ENCODE measurements at regions not wholly inside any gene's neighbourhood (a gene's known extent, or its start where the extent isn't known, plus 50 kb on each side); places are given as distances from the start of the nearest gene placed in this dataset.

DNA sequence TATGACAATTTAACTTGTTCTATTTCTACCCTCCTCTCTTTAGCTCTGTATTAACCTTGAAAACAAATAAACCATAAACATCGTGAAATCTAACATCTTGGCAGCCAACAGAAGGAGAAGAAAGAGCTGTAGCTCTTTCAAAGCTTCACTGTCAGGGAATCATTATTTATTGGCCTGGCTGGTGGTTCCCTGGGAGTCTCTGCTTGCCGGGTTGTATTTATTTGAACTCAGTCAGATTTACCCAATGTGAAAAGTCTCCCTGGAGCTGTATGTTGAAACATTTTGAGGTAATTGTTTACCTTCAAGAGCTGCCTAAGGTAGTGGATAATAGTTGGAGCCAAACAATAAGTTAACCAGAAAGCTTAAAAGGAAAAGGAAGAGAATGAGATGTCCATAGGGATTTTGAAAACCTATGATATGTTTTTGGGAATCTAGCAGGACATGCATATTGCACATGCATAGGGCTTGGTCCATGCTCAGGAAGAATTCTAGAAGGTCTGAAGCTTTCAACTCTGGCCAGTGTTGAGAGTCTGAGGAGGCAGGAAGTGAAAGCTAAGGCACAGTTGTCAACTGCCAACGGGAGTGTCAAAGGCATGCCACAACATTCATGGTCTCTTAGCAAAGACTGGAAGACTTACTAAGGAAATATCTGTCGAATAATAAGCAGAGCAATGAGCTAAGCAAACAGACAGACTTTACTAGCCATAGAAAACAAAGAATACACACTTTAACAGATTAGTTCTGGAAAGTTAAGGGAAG lies 621.6 kb downstream of the PCDH7 start:
- Histone ChIP-seq H3K27ac (ENCODE audit: low read depth, low read length, poor library complexity, severe bottlenecking) (no peak overlapping the region), H3K9me3 (ENCODE audit: low read depth, low read length, poor library complexity, severe bottlenecking) (peaks cover 21% of the 10 kb centered on the region), H3K27me3 (replicated peaks; ENCODE audit: insufficient read depth, low read depth, low read length, poor library complexity) (no peaks in the 10 kb centered on the region), H3K4me1 (ENCODE audit: insufficient read depth, low read length, poor library complexity, severe bottlenecking) (no peaks in the 10 kb centered on the region), H3K36me3 (ENCODE audit: insufficient read depth, low read length, poor library complexity, severe bottlenecking) (no peaks in the 10 kb centered on the region), H3K4me3 (ENCODE audit: low read depth, low read length, poor library complexity, severe bottlenecking) (no peak overlapping the region)
- TF ChIP-seq, protein P1, sequence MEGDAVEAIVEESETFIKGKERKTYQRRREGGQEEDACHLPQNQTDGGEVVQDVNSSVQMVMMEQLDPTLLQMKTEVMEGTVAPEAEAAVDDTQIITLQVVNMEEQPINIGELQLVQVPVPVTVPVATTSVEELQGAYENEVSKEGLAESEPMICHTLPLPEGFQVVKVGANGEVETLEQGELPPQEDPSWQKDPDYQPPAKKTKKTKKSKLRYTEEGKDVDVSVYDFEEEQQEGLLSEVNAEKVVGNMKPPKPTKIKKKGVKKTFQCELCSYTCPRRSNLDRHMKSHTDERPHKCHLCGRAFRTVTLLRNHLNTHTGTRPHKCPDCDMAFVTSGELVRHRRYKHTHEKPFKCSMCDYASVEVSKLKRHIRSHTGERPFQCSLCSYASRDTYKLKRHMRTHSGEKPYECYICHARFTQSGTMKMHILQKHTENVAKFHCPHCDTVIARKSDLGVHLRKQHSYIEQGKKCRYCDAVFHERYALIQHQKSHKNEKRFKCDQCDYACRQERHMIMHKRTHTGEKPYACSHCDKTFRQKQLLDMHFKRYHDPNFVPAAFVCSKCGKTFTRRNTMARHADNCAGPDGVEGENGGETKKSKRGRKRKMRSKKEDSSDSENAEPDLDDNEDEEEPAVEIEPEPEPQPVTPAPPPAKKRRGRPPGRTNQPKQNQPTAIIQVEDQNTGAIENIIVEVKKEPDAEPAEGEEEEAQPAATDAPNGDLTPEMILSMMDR (conservative IDR thresholded peaks at IDR 0.05; ENCODE audit: low read depth, low read length): no peak
- no peak for TF ChIP-seq EZH2 (IDR thresholded peaks at IDR 0.05; ENCODE audit: borderline replicate concordance, low read depth, low read length, poor library complexity, severe bottlenecking)
- BruUV-seq (replicated peaks): no TSS peak
- no peak for DNase-seq (ENCODE audit: low spot score)
- POLR2A ChIA-PET (ENCODE audit: low non-redundant PET): no interaction called here
- intact Hi-C loops (cut with micrococcal nuclease; ENCODE audit: unreplicated experiment): no loop called here
- CTCF ChIA-PET: no interaction called here

DNA sequence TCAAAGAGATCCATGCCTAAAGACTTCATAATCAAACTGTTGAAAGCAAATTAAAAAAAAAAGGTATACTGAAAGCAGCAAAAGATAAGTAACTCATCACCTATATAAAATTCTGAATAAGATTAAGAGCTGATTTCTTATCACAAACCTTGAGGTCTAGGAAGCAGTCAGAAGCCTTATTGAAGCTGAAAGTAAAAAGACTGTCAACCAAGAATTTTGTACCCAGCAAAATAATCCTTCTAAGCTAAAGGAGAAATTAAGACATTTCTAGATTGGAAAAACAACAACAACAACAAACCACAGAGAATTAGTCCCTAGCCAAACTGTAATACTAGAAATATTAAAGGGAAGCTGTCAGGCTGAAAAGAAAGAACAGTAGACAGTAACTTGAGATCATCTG lies 622.9 kb downstream of the PCDH7 start:
- Histone ChIP-seq H3K27me3 (replicated peaks; ENCODE audit: insufficient read depth, low read depth, low read length, poor library complexity) (no peaks in the 10 kb centered on the region), H3K27ac (ENCODE audit: low read depth, low read length, poor library complexity, severe bottlenecking) (no peak overlapping the region), H3K36me3 (ENCODE audit: insufficient read depth, low read length, poor library complexity, severe bottlenecking) (no peaks in the 10 kb centered on the region), H3K4me1 (ENCODE audit: insufficient read depth, low read length, poor library complexity, severe bottlenecking) (no peaks in the 10 kb centered on the region), H3K4me3 (ENCODE audit: low read depth, low read length, poor library complexity, severe bottlenecking) (no peak overlapping the region), H3K9me3 (ENCODE audit: low read depth, low read length, poor library complexity, severe bottlenecking) (peaks cover 21% of the 10 kb centered on the region)
- POLR2A ChIA-PET (ENCODE audit: low non-redundant PET): no interaction called here
- no peak for DNase-seq (ENCODE audit: low spot score)
- BruUV-seq (replicated peaks): no TSS peak
- CTCF ChIA-PET: no interaction called here
- intact Hi-C loops (cut with micrococcal nuclease; ENCODE audit: unreplicated experiment): no loop called here
- TF ChIP-seq, protein P1 (conservative IDR thresholded peaks at IDR 0.05; ENCODE audit: low read depth, low read length): no peak
- TF ChIP-seq EZH2 (IDR thresholded peaks at IDR 0.05; ENCODE audit: borderline replicate concordance, low read depth, low read length, poor library complexity, severe bottlenecking): no peak

DNA sequence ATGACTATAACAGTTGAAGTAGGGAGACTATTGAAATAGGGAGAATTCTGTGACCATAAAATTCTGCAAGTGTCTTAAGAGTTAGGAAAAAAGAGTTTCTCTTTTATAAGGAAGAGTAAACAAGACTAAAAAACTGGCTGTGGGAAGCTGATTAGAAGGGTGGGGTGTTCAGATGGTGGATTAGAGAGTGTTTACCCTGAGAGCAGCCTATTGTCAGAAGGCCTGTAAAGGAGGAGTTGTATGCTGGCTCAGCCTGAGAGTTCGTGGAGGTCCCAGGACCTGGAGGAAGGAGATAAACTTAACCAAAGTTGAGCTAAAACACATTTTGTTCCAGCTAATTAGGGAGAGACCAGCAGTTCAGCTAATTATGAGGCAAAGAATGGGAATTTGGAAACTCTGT lies 629.7 kb downstream of the PCDH7 start:
- CTCF ChIA-PET: no interaction called here
- Histone ChIP-seq H3K4me3 (ENCODE audit: low read depth, low read length, poor library complexity, severe bottlenecking) (no peak overlapping the region), H3K27me3 (replicated peaks; ENCODE audit: insufficient read depth, low read depth, low read length, poor library complexity) (no peaks in the 10 kb centered on the region), H3K36me3 (ENCODE audit: insufficient read depth, low read length, poor library complexity, severe bottlenecking) (no peaks in the 10 kb centered on the region), H3K9me3 (ENCODE audit: low read depth, low read length, poor library complexity, severe bottlenecking) (no peaks in the 10 kb centered on the region), H3K27ac (ENCODE audit: low read depth, low read length, poor library complexity, severe bottlenecking) (no peak overlapping the region), H3K4me1 (ENCODE audit: insufficient read depth, low read length, poor library complexity, severe bottlenecking) (no peaks in the 10 kb centered on the region)
- POLR2A ChIA-PET (ENCODE audit: low non-redundant PET): no interaction called here
- TF ChIP-seq, protein P1 (conservative IDR thresholded peaks at IDR 0.05; ENCODE audit: low read depth, low read length): no peak
- no peak for TF ChIP-seq EZH2 (IDR thresholded peaks at IDR 0.05; ENCODE audit: borderline replicate concordance, low read depth, low read length, poor library complexity, severe bottlenecking)
- BruUV-seq (replicated peaks): no TSS peak
- intact Hi-C loops (cut with micrococcal nuclease; ENCODE audit: unreplicated experiment): no loop called here
- DNase-seq (ENCODE audit: low spot score): no peak
